ENCODE measurements at regions not wholly inside any gene's neighbourhood (a gene's known extent, or its start where the extent isn't known, plus 50 kb on each side); places are given as distances from the start of the nearest gene placed in this dataset.

DNA sequence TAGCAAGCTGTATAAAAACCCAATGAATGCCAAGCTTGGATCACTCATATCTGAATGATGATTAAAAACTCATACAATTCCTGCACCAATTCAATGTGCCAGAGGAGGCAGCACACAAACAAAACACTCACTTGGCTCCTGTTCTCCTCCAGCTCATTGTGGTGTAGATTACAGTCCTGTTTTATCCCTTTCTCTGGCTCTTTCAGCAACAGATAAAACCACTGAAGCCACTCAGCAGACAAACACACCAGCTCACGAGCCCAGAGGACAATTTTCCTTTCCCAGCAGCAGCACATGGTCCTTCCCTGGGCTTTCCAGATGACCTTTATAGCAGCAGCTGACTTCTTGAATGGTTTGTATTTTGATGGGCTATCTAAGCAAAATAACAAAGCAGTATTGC, 107.3 kb upstream of the STARD3NL start:
- Mint-ChIP-seq H3K27me3 (ENCODE audit: low read depth) (peaks cover 27% of the 10 kb centered on the region), H3K27ac (no peak overlapping the region)
- no peak for DNase-seq (ENCODE audit: low spot score in 2 of 2, unreplicated experiment in 2 of 2)

GRCh38 chr7:38086857-38087256, 91.2 kb upstream of the STARD3NL start:
- H3K27me3 Mint-ChIP-seq (ENCODE audit: low read depth), result no peaks in the 10 kb centered on the region
- no peak for DNase-seq (ENCODE audit: low spot score in 2 of 2, unreplicated experiment in 2 of 2)
- no peak overlapping the region for H3K27ac Mint-ChIP-seq
- no peaks in the 10 kb centered on the region for H3K36me3 Mint-ChIP-seq
- TF ChIP-seq, protein P1, sequence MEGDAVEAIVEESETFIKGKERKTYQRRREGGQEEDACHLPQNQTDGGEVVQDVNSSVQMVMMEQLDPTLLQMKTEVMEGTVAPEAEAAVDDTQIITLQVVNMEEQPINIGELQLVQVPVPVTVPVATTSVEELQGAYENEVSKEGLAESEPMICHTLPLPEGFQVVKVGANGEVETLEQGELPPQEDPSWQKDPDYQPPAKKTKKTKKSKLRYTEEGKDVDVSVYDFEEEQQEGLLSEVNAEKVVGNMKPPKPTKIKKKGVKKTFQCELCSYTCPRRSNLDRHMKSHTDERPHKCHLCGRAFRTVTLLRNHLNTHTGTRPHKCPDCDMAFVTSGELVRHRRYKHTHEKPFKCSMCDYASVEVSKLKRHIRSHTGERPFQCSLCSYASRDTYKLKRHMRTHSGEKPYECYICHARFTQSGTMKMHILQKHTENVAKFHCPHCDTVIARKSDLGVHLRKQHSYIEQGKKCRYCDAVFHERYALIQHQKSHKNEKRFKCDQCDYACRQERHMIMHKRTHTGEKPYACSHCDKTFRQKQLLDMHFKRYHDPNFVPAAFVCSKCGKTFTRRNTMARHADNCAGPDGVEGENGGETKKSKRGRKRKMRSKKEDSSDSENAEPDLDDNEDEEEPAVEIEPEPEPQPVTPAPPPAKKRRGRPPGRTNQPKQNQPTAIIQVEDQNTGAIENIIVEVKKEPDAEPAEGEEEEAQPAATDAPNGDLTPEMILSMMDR (IDR thresholded peaks at IDR 0.05; ENCODE audit: unreplicated experiment), result no peak
- H3K4me1 Mint-ChIP-seq, result no peaks in the 10 kb centered on the region
- H3K4me3 Mint-ChIP-seq, result no peak overlapping the region
- H3K9me3 Mint-ChIP-seq, result peaks cover 31% of the 10 kb centered on the region

More for the DNA sequence above, 107.3 kb upstream of the STARD3NL start:
- Mint-ChIP-seq H3K9me3 (no peaks in the 10 kb centered on the region), H3K36me3 (no peaks in the 10 kb centered on the region), H3K4me3 (no peak overlapping the region), H3K4me1 (peaks cover 3% of the 10 kb centered on the region)
- TF ChIP-seq, protein P1 (IDR thresholded peaks at IDR 0.05; ENCODE audit: unreplicated experiment), result peak; percentile 31

- Mint-ChIP-seq H3K4me1 (peaks cover 7% of the 10 kb centered on the region), H3K4me3 (no peak overlapping the region), H3K27ac (no peak overlapping the region), H3K27me3 (ENCODE audit: low read depth) (peaks cover 6% of the 10 kb centered on the region), H3K9me3 (peaks cover 14% of the 10 kb centered on the region), H3K36me3 (peaks cover 2% of the 10 kb centered on the region)
- no peak for DNase-seq (ENCODE audit: low spot score in 2 of 2, unreplicated experiment in 2 of 2)
- TF ChIP-seq, protein P1 (IDR thresholded peaks at IDR 0.05; ENCODE audit: unreplicated experiment), result no peak
Measured at GRCh38 chr7:38102507-38102906, 75.5 kb upstream of the STARD3NL start.

DNA sequence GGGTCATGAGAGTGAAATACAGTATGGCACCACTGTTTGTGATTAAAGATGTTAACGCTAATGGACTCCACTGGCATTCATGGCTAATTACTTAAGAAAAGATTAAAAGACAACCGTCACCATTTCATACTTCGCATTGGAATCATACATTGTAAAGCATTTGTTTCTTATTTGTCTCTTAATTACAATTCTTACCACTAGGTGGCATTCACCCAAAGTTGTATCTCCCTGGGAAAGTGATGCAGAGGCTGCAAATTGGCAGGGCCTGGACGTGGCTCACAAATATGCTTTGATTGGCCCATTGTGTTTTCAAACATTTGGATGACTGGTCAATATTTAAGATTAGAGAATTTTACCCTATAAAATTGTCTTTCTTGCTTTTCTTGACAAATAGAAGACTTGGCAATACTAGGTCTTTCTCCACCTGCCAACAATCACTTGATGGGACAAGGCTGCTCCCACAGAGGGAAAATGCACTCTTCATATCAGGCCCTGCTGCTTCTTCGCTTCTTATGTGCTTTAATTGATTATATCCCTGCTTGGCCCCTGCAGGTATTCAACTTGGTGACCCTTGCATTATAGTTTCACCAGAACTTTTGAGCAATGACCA, 72.1 kb upstream of the STARD3NL start:
- peaks cover 7% of the 10 kb centered on the region for H3K4me1 Mint-ChIP-seq
- TF ChIP-seq, protein P1 (IDR thresholded peaks at IDR 0.05; ENCODE audit: unreplicated experiment), result peak; percentile 89
- no peaks in the 10 kb centered on the region for H3K9me3 Mint-ChIP-seq
- H3K36me3 Mint-ChIP-seq, result no peaks in the 10 kb centered on the region
- H3K27ac Mint-ChIP-seq, result no peak overlapping the region
- no peak overlapping the region for H3K4me3 Mint-ChIP-seq
- H3K27me3 Mint-ChIP-seq (ENCODE audit: low read depth), result peaks cover 6% of the 10 kb centered on the region
- DNase-seq (ENCODE audit: low spot score in 2 of 2, unreplicated experiment in 2 of 2), result no peak

DNA sequence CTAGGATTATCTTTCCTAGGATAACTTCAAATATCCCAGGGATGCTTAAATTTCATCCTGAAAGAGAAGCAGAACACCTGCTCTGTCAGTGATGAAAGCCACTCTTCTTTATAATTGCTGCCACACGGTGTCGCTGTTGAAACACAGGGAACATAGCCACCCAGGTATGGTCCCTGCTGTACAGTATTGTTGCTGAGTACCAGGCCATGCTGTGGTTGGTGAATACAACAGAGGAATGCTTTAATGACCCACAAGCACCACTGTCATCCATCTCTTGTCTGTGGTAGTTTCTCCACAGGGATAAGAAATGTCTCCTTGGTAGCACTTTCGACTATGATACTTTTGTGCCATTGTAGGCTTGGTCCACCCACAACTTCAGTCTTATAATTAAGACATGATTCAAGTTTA, 70.6 kb upstream of the STARD3NL start:
- Mint-ChIP-seq H3K27me3 (ENCODE audit: low read depth) (peaks cover 6% of the 10 kb centered on the region), H3K9me3 (no peaks in the 10 kb centered on the region), H3K36me3 (no peaks in the 10 kb centered on the region), H3K27ac (no peak overlapping the region), H3K4me3 (no peak overlapping the region), H3K4me1 (peaks cover 7% of the 10 kb centered on the region)
- TF ChIP-seq, protein P1 (IDR thresholded peaks at IDR 0.05; ENCODE audit: unreplicated experiment), result peak; percentile 68
- peak; percentile 31 to 72 for DNase-seq (ENCODE audit: low spot score in 2 of 2, unreplicated experiment in 2 of 2)

All from mesothelial cell of epicardium (in vitro differentiated cells).